Neural cell (in vitro differentiated cells): ENCODE measurements at regions not wholly inside any gene's neighbourhood (a gene's known extent, or its start where the extent isn't known, plus 50 kb on each side); places are given as distances from the start of the nearest gene placed in this dataset.

Source experiments
- H2AFZ ChIP-seq: fragments of 200-600, 300-800 bp; sonication (generic), shearing (Covaris generic); 2 replicates; pipeline ENCODE4 v1.6.0; 2014; ENCODE audit warnings: low read depth, mild to moderate bottlenecking, antibody characterized with exemption, low read length, moderate library complexity
- H3F3A ChIP-seq: fragments of 200-600 bp; shearing (Covaris generic); 2 replicates; pipeline ENCODE4 v1.6.1; 2016; ENCODE audit warnings: mild to moderate bottlenecking, moderate library complexity, mixed read lengths, antibody characterized with exemption, low read length; ENCODE audit not compliant: insufficient read depth, poor library complexity, severe bottlenecking
- H3K27ac ChIP-seq: fragments of 200-600, 300-800 bp; sonication (generic), shearing (Covaris generic); 2 replicates; pipeline ENCODE4 v1.5.1; 2014; ENCODE audit warnings: mild to moderate bottlenecking, low read length, moderate library complexity
- H3K27me3 ChIP-seq: fragments of 300-800, 200-600 bp; sonication (generic), shearing (Covaris generic); 2 replicates; pipeline ENCODE4 v1.6.0; 2014; ENCODE audit warnings: mild to moderate bottlenecking, low read depth, low read length, moderate library complexity; ENCODE audit not compliant: insufficient read depth
- H3K36me3 ChIP-seq: fragments of 300-800, 200-600 bp; sonication (generic), shearing (Covaris generic); 2 replicates; pipeline ENCODE4 v1.5.1; 2014; ENCODE audit warnings: mild to moderate bottlenecking, antibody characterized with exemption, low read length, moderate library complexity; ENCODE audit not compliant: insufficient read depth
- H3K4me2 ChIP-seq: fragments of 300-800, 200-600 bp; sonication (generic), shearing (Covaris generic); 2 replicates; pipeline ENCODE4 v1.6.0; 2014; ENCODE audit warnings: mild to moderate bottlenecking, low read length
- H3K4me3 ChIP-seq: fragments of 300-800, 200-600 bp; sonication (generic), shearing (Covaris generic); 2 replicates; pipeline ENCODE4 v1.5.1; 2014; ENCODE audit warnings: mild to moderate bottlenecking, low read length, moderate library complexity
- H3K79me2 ChIP-seq: fragments of 200-600 bp; shearing (Covaris generic); replicated peaks from 2 replicates; pipeline ENCODE4 v1.6.0; 2014; ENCODE audit warnings: mild to moderate bottlenecking, low read length, moderate library complexity; ENCODE audit not compliant: insufficient read depth
- H3K9ac ChIP-seq: fragments of 300-800, 200-600 bp; sonication (generic), shearing (Covaris generic); 2 replicates; pipeline ENCODE4 v1.6.1; 2016; ENCODE audit warnings: mild to moderate bottlenecking, low read length, mixed read lengths
- H3K9me2 ChIP-seq: fragments of 200-600 bp; shearing (Covaris generic); 2 replicates; pipeline ENCODE4 v1.6.1; 2016; ENCODE audit warnings: mild to moderate bottlenecking, low read length, mixed read lengths; ENCODE audit not compliant: insufficient read depth
- H3K9me3 ChIP-seq: fragments of 200-600, 300-800 bp; sonication (generic), shearing (Covaris generic); 2 replicates; pipeline ENCODE4 v1.6.1; 2016; ENCODE audit warnings: mild to moderate bottlenecking, mixed run types, low read length, moderate library complexity, mixed read lengths
- H4K20me1 ChIP-seq: fragments of 200-600 bp; shearing (Covaris generic); 2 replicates; pipeline ENCODE4 v1.6.1; 2016; ENCODE audit warnings: mild to moderate bottlenecking, mixed run types; ENCODE audit not compliant: insufficient read depth
- CTCF ChIP-seq: fragments of 450-650 bp; IDR thresholded peaks from 2 replicates; pipeline ENCODE4 v1.5.1; 2014; ENCODE audit warnings: antibody characterized with exemption, mild to moderate bottlenecking, moderate library complexity; ENCODE audit not compliant: poor library complexity, severe bottlenecking
- EP300 ChIP-seq: fragments of 450-650 bp; conservative IDR thresholded peaks from 2 replicates; pipeline ENCODE4 v1.6.1; 2014; ENCODE audit warnings: antibody characterized with exemption, mild to moderate bottlenecking, moderate library complexity; ENCODE audit not compliant: poor library complexity, severe bottlenecking
- EZH2 ChIP-seq: fragments of 200-600, 300-800 bp; shearing (Covaris generic), sonication (generic); IDR thresholded peaks from 2 replicates; pipeline ENCODE4 v1.6.1; 2014; ENCODE audit warnings: antibody characterized with exemption, low read length, borderline replicate concordance, mild to moderate bottlenecking; ENCODE audit not compliant: insufficient read depth, poor library complexity, severe bottlenecking
- MXI1 ChIP-seq: fragments of 450-650 bp; conservative IDR thresholded peaks from 2 replicates; pipeline ENCODE4 v1.6.1; 2014; ENCODE audit warnings: antibody characterized with exemption, mild to moderate bottlenecking; ENCODE audit not compliant: poor library complexity, severe bottlenecking
- POLR2AphosphoS5 ChIP-seq: IDR thresholded peaks from 2 replicates; pipeline ENCODE4 v1.6.1; 2012
- RAD21 ChIP-seq: fragments of 450-650 bp; conservative IDR thresholded peaks from 2 replicates; pipeline ENCODE4 v1.6.1; 2014; ENCODE audit warnings: antibody characterized with exemption, mild to moderate bottlenecking, moderate library complexity
- REST ChIP-seq: IDR thresholded peaks from 2 replicates; pipeline ENCODE4 v1.6.1; 2012; ENCODE audit warnings: borderline replicate concordance
- SMC3 ChIP-seq: fragments of 450-650 bp; conservative IDR thresholded peaks from 2 replicates; pipeline ENCODE4 v1.6.1; 2014; ENCODE audit warnings: antibody characterized with exemption, mild to moderate bottlenecking, moderate library complexity; ENCODE audit not compliant: poor library complexity
- TAF1 ChIP-seq: IDR thresholded peaks from 2 replicates; pipeline ENCODE4 v1.6.1; 2012; ENCODE audit warnings: low read depth

DNA sequence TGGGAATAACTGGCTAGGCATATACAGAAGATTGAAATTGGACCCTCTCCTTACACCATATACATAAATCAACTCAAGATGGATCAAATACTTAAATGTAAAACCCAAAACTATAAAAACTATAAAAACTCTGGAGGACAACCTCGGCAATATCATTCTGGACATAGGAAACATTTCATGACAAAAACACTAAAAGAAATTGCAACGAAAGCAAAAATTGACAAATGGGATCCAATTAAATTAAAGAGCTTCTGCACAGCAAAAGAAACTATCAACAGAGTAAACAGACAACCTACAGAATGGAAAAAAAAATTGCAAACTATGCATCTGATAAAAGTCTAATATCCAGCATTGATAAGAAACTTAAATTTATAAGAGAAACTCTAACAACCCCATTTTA is 503.7 kb upstream of the C16orf82 start:
- Histone ChIP-seq H3K4me2 (no peak overlapping the region), H3K9me2 (no peaks in the 10 kb centered on the region), H4K20me1 (no peaks in the 10 kb centered on the region), H3K27me3 (no peaks in the 10 kb centered on the region), H3F3A (no peaks in the 10 kb centered on the region), H3K9me3 (peaks cover 4% of the 10 kb centered on the region), H3K79me2 (no peaks in the 10 kb centered on the region), H3K27ac (no peak overlapping the region), H3K36me3 (no peaks in the 10 kb centered on the region), H3K4me3 (no peak overlapping the region), H2AFZ (no peak overlapping the region), H3K9ac (no peak overlapping the region)
- TF ChIP-seq POLR2AphosphoS5 (no peak), EP300 (no peak), CTCF (no peak), TAF1 (no peak), MXI1 (no peak), REST (no peak), SMC3 (no peak), EZH2 (no peak), RAD21 (no peak)

DNA sequence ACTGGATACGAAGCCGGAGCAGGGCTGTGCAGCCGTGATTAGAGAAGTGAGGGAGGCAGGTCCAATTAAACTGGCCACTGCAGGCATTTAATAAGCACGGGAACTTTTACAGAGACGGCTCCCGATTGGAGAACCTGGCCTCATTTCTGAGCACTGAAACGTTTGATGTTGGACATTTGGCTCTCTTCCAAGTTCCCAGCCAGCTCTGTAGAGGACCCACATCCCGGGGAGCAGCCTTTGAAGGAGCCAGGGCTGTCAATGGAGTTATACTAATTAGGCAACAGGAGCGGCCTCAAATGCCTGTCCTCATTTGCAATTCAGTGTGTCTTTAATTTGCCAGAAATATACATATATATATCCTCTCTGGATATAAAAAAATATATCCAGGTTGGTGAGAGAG is 499.4 kb upstream of the C16orf82 start:
- TF ChIP-seq SMC3, result no peak
- TF ChIP-seq EP300, result no peak
- TF ChIP-seq POLR2AphosphoS5, result no peak
- TF ChIP-seq MXI1, result no peak
- no peak for TF ChIP-seq RAD21
- TF ChIP-seq EZH2, result no peak
- Histone ChIP-seq H3K27me3 (no peaks in the 10 kb centered on the region), H3K4me2 (no peak overlapping the region), H2AFZ (no peak overlapping the region), H3K79me2 (no peaks in the 10 kb centered on the region), H3F3A (no peaks in the 10 kb centered on the region), H3K9ac (no peak overlapping the region), H4K20me1 (no peaks in the 10 kb centered on the region), H3K27ac (no peak overlapping the region), H3K9me3 (no peaks in the 10 kb centered on the region), H3K4me3 (no peak overlapping the region), H3K9me2 (no peaks in the 10 kb centered on the region), H3K36me3 (no peaks in the 10 kb centered on the region)
